ENCODE measurements at regions not wholly inside any gene's neighbourhood (a gene's known extent, or its start where the extent isn't known, plus 50 kb on each side); places are given as distances from the start of the nearest gene placed in this dataset.

DNA sequence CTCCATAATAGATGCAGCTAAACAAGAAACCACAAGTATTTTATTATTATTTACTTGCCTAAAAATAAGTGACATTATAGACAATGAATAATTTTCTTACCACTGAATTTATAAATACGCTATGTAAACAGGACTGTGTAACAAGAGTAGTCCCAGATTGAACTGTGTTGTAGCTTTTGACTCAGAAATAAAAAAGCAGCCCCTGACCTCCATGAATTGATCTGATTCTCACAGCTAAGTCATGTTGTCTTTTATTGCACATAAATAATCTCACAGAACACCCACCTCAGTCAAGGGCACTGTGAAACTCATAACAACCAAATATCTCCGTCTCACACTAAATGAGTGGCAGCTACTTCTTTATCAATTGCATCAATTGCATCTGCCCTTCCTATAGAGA lies 171.6 kb downstream of the TMX3 start:
- CTCF ChIA-PET: no interaction called here
- Histone ChIP-seq H3K4me1 (ENCODE audit: control insufficient read depth, insufficient read depth, low read length) (no peaks in the 10 kb centered on the region), H3K9me3 (ENCODE audit: control insufficient read depth, insufficient read depth, low read depth, low read length) (no peaks in the 10 kb centered on the region), H3K27ac (ENCODE audit: low read length) (no peak overlapping the region), H3K4me3 (ENCODE audit: low read depth in 2 of 2, low read length in 2 of 2) (no peak overlapping the region), H3K36me3 (ENCODE audit: control insufficient read depth, insufficient read depth, low read length) (no peaks in the 10 kb centered on the region), H3K27me3 (ENCODE audit: control insufficient read depth, insufficient read depth, low read length) (no peaks in the 10 kb centered on the region)
- TF ChIP-seq, protein P1, sequence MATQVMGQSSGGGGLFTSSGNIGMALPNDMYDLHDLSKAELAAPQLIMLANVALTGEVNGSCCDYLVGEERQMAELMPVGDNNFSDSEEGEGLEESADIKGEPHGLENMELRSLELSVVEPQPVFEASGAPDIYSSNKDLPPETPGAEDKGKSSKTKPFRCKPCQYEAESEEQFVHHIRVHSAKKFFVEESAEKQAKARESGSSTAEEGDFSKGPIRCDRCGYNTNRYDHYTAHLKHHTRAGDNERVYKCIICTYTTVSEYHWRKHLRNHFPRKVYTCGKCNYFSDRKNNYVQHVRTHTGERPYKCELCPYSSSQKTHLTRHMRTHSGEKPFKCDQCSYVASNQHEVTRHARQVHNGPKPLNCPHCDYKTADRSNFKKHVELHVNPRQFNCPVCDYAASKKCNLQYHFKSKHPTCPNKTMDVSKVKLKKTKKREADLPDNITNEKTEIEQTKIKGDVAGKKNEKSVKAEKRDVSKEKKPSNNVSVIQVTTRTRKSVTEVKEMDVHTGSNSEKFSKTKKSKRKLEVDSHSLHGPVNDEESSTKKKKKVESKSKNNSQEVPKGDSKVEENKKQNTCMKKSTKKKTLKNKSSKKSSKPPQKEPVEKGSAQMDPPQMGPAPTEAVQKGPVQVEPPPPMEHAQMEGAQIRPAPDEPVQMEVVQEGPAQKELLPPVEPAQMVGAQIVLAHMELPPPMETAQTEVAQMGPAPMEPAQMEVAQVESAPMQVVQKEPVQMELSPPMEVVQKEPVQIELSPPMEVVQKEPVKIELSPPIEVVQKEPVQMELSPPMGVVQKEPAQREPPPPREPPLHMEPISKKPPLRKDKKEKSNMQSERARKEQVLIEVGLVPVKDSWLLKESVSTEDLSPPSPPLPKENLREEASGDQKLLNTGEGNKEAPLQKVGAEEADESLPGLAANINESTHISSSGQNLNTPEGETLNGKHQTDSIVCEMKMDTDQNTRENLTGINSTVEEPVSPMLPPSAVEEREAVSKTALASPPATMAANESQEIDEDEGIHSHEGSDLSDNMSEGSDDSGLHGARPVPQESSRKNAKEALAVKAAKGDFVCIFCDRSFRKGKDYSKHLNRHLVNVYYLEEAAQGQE (IDR thresholded peaks at IDR 0.05; ENCODE audit: insufficient read depth in 1 of 2, low read depth in 2 of 2, low read length in 1 of 2): no peak
- TF ChIP-seq TCF7L2 (IDR thresholded peaks at IDR 0.05; ENCODE audit: low read depth, low read length) (no peak), SIN3A (IDR thresholded peaks at IDR 0.05; ENCODE audit: borderline replicate concordance, insufficient read depth, low read depth, low read length) (no peak), POLR2AphosphoS5 (IDR thresholded peaks at IDR 0.05; ENCODE audit: low read depth, low read length) (no peak)
- TF ChIP-seq, protein P2, sequence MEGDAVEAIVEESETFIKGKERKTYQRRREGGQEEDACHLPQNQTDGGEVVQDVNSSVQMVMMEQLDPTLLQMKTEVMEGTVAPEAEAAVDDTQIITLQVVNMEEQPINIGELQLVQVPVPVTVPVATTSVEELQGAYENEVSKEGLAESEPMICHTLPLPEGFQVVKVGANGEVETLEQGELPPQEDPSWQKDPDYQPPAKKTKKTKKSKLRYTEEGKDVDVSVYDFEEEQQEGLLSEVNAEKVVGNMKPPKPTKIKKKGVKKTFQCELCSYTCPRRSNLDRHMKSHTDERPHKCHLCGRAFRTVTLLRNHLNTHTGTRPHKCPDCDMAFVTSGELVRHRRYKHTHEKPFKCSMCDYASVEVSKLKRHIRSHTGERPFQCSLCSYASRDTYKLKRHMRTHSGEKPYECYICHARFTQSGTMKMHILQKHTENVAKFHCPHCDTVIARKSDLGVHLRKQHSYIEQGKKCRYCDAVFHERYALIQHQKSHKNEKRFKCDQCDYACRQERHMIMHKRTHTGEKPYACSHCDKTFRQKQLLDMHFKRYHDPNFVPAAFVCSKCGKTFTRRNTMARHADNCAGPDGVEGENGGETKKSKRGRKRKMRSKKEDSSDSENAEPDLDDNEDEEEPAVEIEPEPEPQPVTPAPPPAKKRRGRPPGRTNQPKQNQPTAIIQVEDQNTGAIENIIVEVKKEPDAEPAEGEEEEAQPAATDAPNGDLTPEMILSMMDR (IDR thresholded peaks at IDR 0.05): no peak
- no peak for DNase-seq (ENCODE audit: low read depth, low spot score)
- POLR2A ChIA-PET: no interaction called here
- ATAC-seq: no peak
- BruUV-seq (replicated peaks): no TSS peak
- intact Hi-C loops (cut with micrococcal nuclease; ENCODE audit: unreplicated experiment): no loop called here
- in situ Hi-C loops (cut with HindIII; ENCODE audit: low pct_unique_long_range_greater_than_20kb, low sequenced_read_pairs): no loop called here

DNA sequence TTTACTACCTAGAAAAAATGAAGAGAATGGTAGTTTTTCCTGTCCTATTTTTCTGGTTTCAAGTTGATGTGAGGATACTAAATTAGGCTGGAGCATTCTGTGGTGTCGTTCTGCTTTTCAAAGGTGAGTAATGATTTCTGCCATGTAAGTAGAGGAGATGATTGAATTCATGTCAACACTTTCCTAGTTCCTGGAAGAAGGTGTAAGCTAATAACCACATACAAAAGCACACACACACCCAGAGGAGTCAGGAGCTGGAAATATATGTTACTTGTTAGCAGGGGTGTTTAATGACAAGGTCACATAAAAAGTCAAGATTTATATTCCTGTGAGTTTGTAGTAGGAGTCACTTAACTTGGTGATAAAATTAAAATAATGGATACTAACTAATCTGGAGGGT lies 172.1 kb downstream of the TMX3 start:
- no TSS peak for BruUV-seq (replicated peaks)
- in situ Hi-C loops (cut with HindIII; ENCODE audit: low pct_unique_long_range_greater_than_20kb, low sequenced_read_pairs) (no loop called here), intact Hi-C loops (cut with micrococcal nuclease; ENCODE audit: unreplicated experiment) (no loop called here)
- no peak overlapping the region for H3K27ac ChIP-seq (ENCODE audit: low read length)
- ATAC-seq (no peak), DNase-seq (ENCODE audit: low read depth, low spot score) (no peak)
- no peaks in the 10 kb centered on the region for H3K9me3 ChIP-seq (ENCODE audit: control insufficient read depth, insufficient read depth, low read depth, low read length)
- TF ChIP-seq SIN3A (IDR thresholded peaks at IDR 0.05; ENCODE audit: borderline replicate concordance, insufficient read depth, low read depth, low read length) (no peak), TCF7L2 (IDR thresholded peaks at IDR 0.05; ENCODE audit: low read depth, low read length) (no peak), POLR2AphosphoS5 (IDR thresholded peaks at IDR 0.05; ENCODE audit: low read depth, low read length) (no peak)
- TF ChIP-seq, protein P2 (IDR thresholded peaks at IDR 0.05): no peak
- TF ChIP-seq, protein P1 (IDR thresholded peaks at IDR 0.05; ENCODE audit: insufficient read depth in 1 of 2, low read depth in 2 of 2, low read length in 1 of 2): no peak
- H3K4me3 ChIP-seq (ENCODE audit: low read depth in 2 of 2, low read length in 2 of 2): no peak overlapping the region
- no peaks in the 10 kb centered on the region for H3K36me3 ChIP-seq (ENCODE audit: control insufficient read depth, insufficient read depth, low read length)
- H3K27me3 ChIP-seq (ENCODE audit: control insufficient read depth, insufficient read depth, low read length): no peaks in the 10 kb centered on the region
- ChIA-PET POLR2A (no interaction called here), CTCF (no interaction called here)
- no peaks in the 10 kb centered on the region for H3K4me1 ChIP-seq (ENCODE audit: control insufficient read depth, insufficient read depth, low read length)
